IMR-90 (cell line): ENCODE measurements at regions not wholly inside any gene's neighbourhood (a gene's known extent, or its start where the extent isn't known, plus 50 kb on each side); places are given as distances from the start of the nearest gene placed in this dataset.

Experiments
- ATAC-seq: fragments of 200-7000 bp; cut with Tn5 transposase; 2 replicates; pipeline ENCODE4 v1.9.1; 2020; ENCODE audit warnings: low read depth, mild to moderate bottlenecking, moderate library complexity
- BruUV-seq: library from RNA; stranded (reverse); fragments of 400-500 nt; replicated peaks from 2 replicates; lab custom pipeline; 2021; lab: Mats Ljungman, UMichigan
- CTCF ChIA-PET: fragments of 300-600 bp; formaldehyde crosslinking; extraction: SDS; loops from one replicate; lab custom pipeline; 2021; ENCODE audit warnings: antibody characterized with exemption; lab: Yijun Ruan, JAX
- POLR2A ChIA-PET: fragments of 300-600 bp; sonication (Branson Sonifier 250); formaldehyde crosslinking; loops from one replicate; lab custom pipeline; 2022; ENCODE audit warnings: antibody characterized with exemption; ENCODE audit not compliant: unreplicated experiment; lab: Charles Lee
- DNase-seq: peaks from one replicate; pipeline ENCODE4 v3.0.0; 2013
- H2AFZ ChIP-seq: replicated peaks from 2 replicates; pipeline ENCODE3; 2013; ENCODE audit warnings: low read length, mild to moderate bottlenecking; ENCODE audit not compliant: poor library complexity
- H2AK5ac ChIP-seq: 2 replicates; pipeline ENCODE4 v1.6.1; 2013; ENCODE audit warnings: low read depth, low read length, inconsistent platforms
- H2AK9ac ChIP-seq: replicated peaks from 2 replicates; pipeline ENCODE3; 2013; ENCODE audit warnings: mild to moderate bottlenecking, low read depth, low read length, moderate library complexity; ENCODE audit not compliant: poor library complexity
- H2BK120ac ChIP-seq: 2 replicates; pipeline ENCODE4 v1.6.1; 2013; ENCODE audit warnings: low read depth, low read length, inconsistent platforms
- H2BK15ac ChIP-seq: 3 replicates; pipeline ENCODE4 v1.6.1; 2013; ENCODE audit warnings: low read depth, low read length, inconsistent platforms
- H2BK20ac ChIP-seq: 2 replicates; pipeline ENCODE4 v1.6.1; 2013; ENCODE audit warnings: low read depth, mild to moderate bottlenecking, inconsistent platforms, low read length, moderate library complexity
- H2BK5ac ChIP-seq: 2 replicates; pipeline ENCODE4 v1.6.1; 2013; ENCODE audit warnings: mild to moderate bottlenecking, low read depth, low read length, inconsistent platforms; ENCODE audit not compliant: poor library complexity, severe bottlenecking
- H3K14ac ChIP-seq: replicated peaks from 2 replicates; pipeline ENCODE4 v1.6.1; 2013; ENCODE audit warnings: low read depth, low read length, inconsistent platforms
- H3K18ac ChIP-seq: 2 replicates; pipeline ENCODE4 v1.6.1; 2013; ENCODE audit warnings: low read depth, low read length, control low read depth
- H3K23ac ChIP-seq: 2 replicates; pipeline ENCODE4 v1.6.1; 2013; ENCODE audit warnings: low read depth, low read length, inconsistent platforms
- H3K27ac ChIP-seq: 2 replicates; pipeline ENCODE4 v1.5.1; 2013; ENCODE audit warnings: mild to moderate bottlenecking, control low read depth, low read length; ENCODE audit not compliant: insufficient read depth
- H3K27me3 ChIP-seq: 2 replicates; pipeline ENCODE4 v1.6.1; 2013; ENCODE audit warnings: low read length; ENCODE audit not compliant: control insufficient read depth, insufficient read depth
- H3K36me3 ChIP-seq: 2 replicates; pipeline ENCODE4 v1.6.1; 2013; ENCODE audit warnings: low read length, mixed read lengths; ENCODE audit not compliant: control insufficient read depth, insufficient read depth
- H3K4ac ChIP-seq: 2 replicates; pipeline ENCODE4 v1.6.1; 2013; ENCODE audit warnings: low read depth, low read length, inconsistent platforms
- H3K4me1 ChIP-seq: 2 replicates; pipeline ENCODE4 v1.6.1; 2013; ENCODE audit warnings: low read length, mixed read lengths; ENCODE audit not compliant: control insufficient read depth, insufficient read depth
- H3K4me2 ChIP-seq: 2 replicates; pipeline ENCODE4 v1.6.1; 2013; ENCODE audit warnings: low read depth, mild to moderate bottlenecking, control low read depth, low read length, moderate library complexity
- H3K4me3 ChIP-seq: 2 replicates; pipeline ENCODE4 v1.5.1; 2013; ENCODE audit warnings: low read depth, mild to moderate bottlenecking, control low read depth, low read length, moderate library complexity; ENCODE audit not compliant: insufficient read depth
- H3K56ac ChIP-seq: 2 replicates; pipeline ENCODE4 v1.6.1; 2013; ENCODE audit warnings: low read length, inconsistent platforms; ENCODE audit not compliant: insufficient read depth; ENCODE audit errors: extremely low read depth
- H3K79me1 ChIP-seq, 2 experiments: 2 replicates each; pipeline ENCODE4 v1.6.1; 2013; ENCODE audit warnings: low read length in 2 of 2, inconsistent platforms in 1 of 2, low read depth in 1 of 2
- H3K9ac ChIP-seq: 2 replicates; pipeline ENCODE4 v1.6.1; 2013; ENCODE audit warnings: low read depth, low read length, control low read depth
- H3K9me1 ChIP-seq: 2 replicates; pipeline ENCODE4 v1.6.1; 2013; ENCODE audit warnings: low read length, inconsistent platforms; ENCODE audit not compliant: insufficient read depth
- H3K9me3 ChIP-seq: 2 replicates; pipeline ENCODE4 v1.6.1; 2013; ENCODE audit warnings: low read length; ENCODE audit not compliant: control insufficient read depth, insufficient read depth
- H4K20me1 ChIP-seq: 2 replicates; pipeline ENCODE4 v1.6.1; 2013; ENCODE audit warnings: low read length, inconsistent platforms; ENCODE audit not compliant: insufficient read depth
- H4K5ac ChIP-seq: 2 replicates; pipeline ENCODE4 v1.6.1; 2013; ENCODE audit warnings: mild to moderate bottlenecking, low read depth, low read length, control low read depth
- H4K8ac ChIP-seq, 2 experiments: 2 replicates each; pipeline ENCODE4 v1.6.1; 2013; ENCODE audit warnings: low read depth in 2 of 2, low read length in 2 of 2, control low read depth in 1 of 2, inconsistent platforms in 1 of 2
- H4K91ac ChIP-seq: 2 replicates; pipeline ENCODE4 v1.6.1; 2013; ENCODE audit warnings: low read depth, low read length, inconsistent platforms; ENCODE audit not compliant: insufficient read depth
- BHLHE40 ChIP-seq: fragments of 150-350 bp; IDR thresholded peaks from 2 replicates; pipeline ENCODE4 v1.6.1; 2016; ENCODE audit warnings: mild to moderate bottlenecking, low read depth, low read length
- CHD1 ChIP-seq: IDR thresholded peaks from 2 replicates; pipeline ENCODE4 v1.6.1; 2012; ENCODE audit warnings: low read depth, low read length, improper control_type of control experiment
- FOS ChIP-seq: fragments of 150-350 bp; IDR thresholded peaks from 2 replicates; pipeline ENCODE4 v1.6.1; 2016; ENCODE audit warnings: low read depth, low read length
- MXI1 ChIP-seq: IDR thresholded peaks from 2 replicates; pipeline ENCODE4 v1.6.1; 2012; ENCODE audit warnings: low read depth, mild to moderate bottlenecking, low read length, moderate library complexity, borderline replicate concordance
- POLR2A ChIP-seq: IDR thresholded peaks from 2 replicates; pipeline ENCODE4 v1.6.1; 2012; ENCODE audit warnings: mild to moderate bottlenecking, low read depth, low read length
- RAD21 ChIP-seq: IDR thresholded peaks from 2 replicates; pipeline ENCODE4 v1.6.1; 2012; ENCODE audit warnings: low read length, improper control_type of control experiment
- RFX5 ChIP-seq: IDR thresholded peaks from 2 replicates; pipeline ENCODE4 v1.8.0; 2012; ENCODE audit warnings: low read depth, mild to moderate bottlenecking, low read length, moderate library complexity
- SMC3 ChIP-seq: fragments of 150-350 bp; IDR thresholded peaks from 2 replicates; pipeline ENCODE4 v1.6.1; 2016; ENCODE audit warnings: low read depth, mild to moderate bottlenecking, antibody characterized with exemption, low read length, moderate library complexity
- WGBS, 2 experiments: methylation state at CpG; one replicate each; pipeline versions ENCODE4 v1.1.5 to v1.1.7; 2013; ENCODE audit warnings: missing lambda C conversion rate in 2 of 2; ENCODE audit not compliant: insufficient read length in 1 of 2; ENCODE audit errors: extremely low coverage in 2 of 2; 5-methylcytosine and 5-hydroxymethylcytosine counted together
- dilution Hi-C: fragments of 300-500 bp; cut with HindIII; formaldehyde crosslinking; loops from one replicate; pipeline ENCODE4 v1.14.3; 2018; ENCODE audit warnings: low sequenced_read_pairs; ENCODE audit not compliant: unreplicated experiment
- in situ Hi-C: fragments of 300-500 bp; cut with MboI; formaldehyde crosslinking; loops from 3 replicates; pipeline ENCODE4 v1.14.3; 2019; ENCODE audit warnings: low sequenced_read_pairs, inconsistent platforms, mixed read lengths
- intact Hi-C: fragments of 100-400 bp; cut with micrococcal nuclease; formaldehyde crosslinking; loops from 2 replicates; pipeline ENCODE4 v1.10.0; 2022
- TF ChIP-seq, protein P1 (sequence below): conservative IDR thresholded peaks from 2 replicates; pipeline ENCODE4 v1.5.1; 2012; ENCODE audit warnings: mild to moderate bottlenecking, low read depth, low read length, improper control_type of control experiment
- TF ChIP-seq, protein P2 (sequence below): fragments of 150-350 bp; IDR thresholded peaks from 2 replicates; pipeline ENCODE4 v1.6.1; 2016; ENCODE audit warnings: low read depth, mild to moderate bottlenecking, low read length, moderate library complexity, borderline replicate concordance

DNA sequence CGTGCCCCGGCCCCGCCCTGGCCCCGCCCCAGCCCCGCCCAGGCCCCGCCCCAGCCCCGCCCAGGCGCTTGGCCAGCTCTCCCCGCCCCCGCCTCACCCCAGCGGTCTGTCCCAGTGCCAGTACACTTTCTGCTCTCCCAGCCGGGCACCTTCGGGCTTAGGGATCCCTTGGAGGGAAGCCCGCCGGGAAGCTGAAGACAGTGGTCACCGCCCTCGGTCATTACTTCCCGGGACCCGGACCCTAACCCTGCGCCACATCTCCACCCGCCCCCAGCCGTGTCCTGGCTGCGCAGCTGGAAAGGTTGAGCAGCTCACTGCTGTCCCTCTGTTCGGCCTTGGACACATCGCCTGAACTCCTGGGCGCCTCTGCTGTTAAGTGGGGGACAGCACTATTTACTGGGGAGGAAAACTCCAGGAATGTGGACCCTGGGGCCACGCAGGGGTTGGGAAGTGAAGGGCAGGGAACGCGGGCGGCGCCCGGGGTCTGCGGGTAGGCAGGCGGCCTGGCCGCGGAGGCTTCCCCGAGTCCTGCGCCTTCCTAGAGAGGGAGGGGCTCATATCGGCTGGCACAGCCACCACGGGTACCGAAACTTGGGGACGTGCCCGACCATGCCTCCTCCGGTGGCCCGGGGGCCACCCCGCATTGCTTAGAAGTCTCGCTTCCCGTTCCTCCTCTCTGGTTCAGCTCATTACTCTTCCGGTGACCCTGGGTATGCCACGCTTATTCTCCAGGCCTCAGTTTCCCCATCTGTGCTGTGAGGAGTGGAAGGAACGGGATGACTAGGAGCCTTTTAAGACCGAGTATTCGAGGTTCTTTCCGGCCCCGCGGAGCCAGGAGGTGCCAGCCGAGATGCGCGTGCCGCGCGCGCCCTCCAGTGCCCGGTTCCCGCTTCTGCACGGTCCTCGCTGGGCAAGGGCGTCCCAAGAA lies 121.0 kb downstream of the GYPC start (continued):
- TF ChIP-seq, protein P1, sequence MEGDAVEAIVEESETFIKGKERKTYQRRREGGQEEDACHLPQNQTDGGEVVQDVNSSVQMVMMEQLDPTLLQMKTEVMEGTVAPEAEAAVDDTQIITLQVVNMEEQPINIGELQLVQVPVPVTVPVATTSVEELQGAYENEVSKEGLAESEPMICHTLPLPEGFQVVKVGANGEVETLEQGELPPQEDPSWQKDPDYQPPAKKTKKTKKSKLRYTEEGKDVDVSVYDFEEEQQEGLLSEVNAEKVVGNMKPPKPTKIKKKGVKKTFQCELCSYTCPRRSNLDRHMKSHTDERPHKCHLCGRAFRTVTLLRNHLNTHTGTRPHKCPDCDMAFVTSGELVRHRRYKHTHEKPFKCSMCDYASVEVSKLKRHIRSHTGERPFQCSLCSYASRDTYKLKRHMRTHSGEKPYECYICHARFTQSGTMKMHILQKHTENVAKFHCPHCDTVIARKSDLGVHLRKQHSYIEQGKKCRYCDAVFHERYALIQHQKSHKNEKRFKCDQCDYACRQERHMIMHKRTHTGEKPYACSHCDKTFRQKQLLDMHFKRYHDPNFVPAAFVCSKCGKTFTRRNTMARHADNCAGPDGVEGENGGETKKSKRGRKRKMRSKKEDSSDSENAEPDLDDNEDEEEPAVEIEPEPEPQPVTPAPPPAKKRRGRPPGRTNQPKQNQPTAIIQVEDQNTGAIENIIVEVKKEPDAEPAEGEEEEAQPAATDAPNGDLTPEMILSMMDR: peak; percentile 97

DNA sequence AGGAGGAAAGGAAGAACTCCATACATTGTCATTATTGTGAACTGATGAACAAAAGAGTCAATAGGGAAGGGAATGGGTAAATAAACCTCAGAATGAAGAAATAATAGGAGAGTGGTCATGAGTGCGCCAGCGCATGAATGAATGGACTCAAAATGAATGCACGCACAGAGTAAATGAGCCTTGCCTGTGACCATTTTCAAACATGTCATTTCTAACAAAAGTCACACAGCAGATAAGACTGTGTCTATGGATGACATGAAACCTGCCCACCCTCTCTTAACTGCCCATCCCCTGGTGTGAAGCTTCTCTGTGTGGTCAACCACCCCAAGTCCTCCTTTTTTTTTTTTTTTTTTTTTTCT lies 121.1 kb upstream of the TEX51 start:
- H4K8ac ChIP-seq: no peak overlapping the region
- dilution Hi-C loops: no loop called here
- no peak overlapping the region for H2BK120ac ChIP-seq
- H4K20me1 ChIP-seq: no peaks in the 10 kb centered on the region
- H3K56ac ChIP-seq: no peak overlapping the region
- no peaks in the 10 kb centered on the region for H3K79me1 ChIP-seq
- in situ Hi-C loops: loop anchor here (5.0 kb wide), 1 partner anchor 250 kb away; no protein-coding TSS in a partner anchor
- H3K18ac ChIP-seq: no peak overlapping the region
- no peak overlapping the region for H4K91ac ChIP-seq
- H3K27me3 ChIP-seq: peaks cover 15% of the 10 kb centered on the region; the same call in 1 of the 2 replicates
- ATAC-seq: no peak
- H3K9me3 ChIP-seq: no peaks in the 10 kb centered on the region
- H3K9me1 ChIP-seq: no peaks in the 10 kb centered on the region
- H2BK20ac ChIP-seq: no peak overlapping the region
- H3K4me1 ChIP-seq: no peaks in the 10 kb centered on the region
- peak overlapping the region; percentile 13 for H2AK9ac ChIP-seq
- no peak overlapping the region for H3K4me3 ChIP-seq
- no peak overlapping the region for H2BK5ac ChIP-seq
- H3K4ac ChIP-seq: no peak overlapping the region
- no peak overlapping the region for H3K27ac ChIP-seq
- no peak overlapping the region for H2BK15ac ChIP-seq
- ChIA-PET POLR2A (no interaction called here), CTCF (interaction anchor here (1.4 kb wide), 1 partner anchor 249 kb away, joined by 16 read pairs; no protein-coding TSS in a partner anchor)
- no peak for DNase-seq
- no peak overlapping the region for H3K14ac ChIP-seq
- H3K36me3 ChIP-seq: no peaks in the 10 kb centered on the region
- H4K5ac ChIP-seq: no peak overlapping the region
- no peak overlapping the region for H3K9ac ChIP-seq
- no CpG with 5 or more reads among the region's 3 CpGs for WGBS, 2 experiments
- no peak overlapping the region for H2AK5ac ChIP-seq
- peak overlapping the region; percentile 86 for H2AFZ ChIP-seq
- BruUV-seq: no TSS peak
- intact Hi-C loops: loop anchor here (1.0 to 10.0 kb wide), 6 partner anchors 119 to 1963 kb away; no protein-coding TSS in a partner anchor
- H3K23ac ChIP-seq: no peak overlapping the region
- no peak overlapping the region for H3K4me2 ChIP-seq
- TF ChIP-seq, protein P2, sequence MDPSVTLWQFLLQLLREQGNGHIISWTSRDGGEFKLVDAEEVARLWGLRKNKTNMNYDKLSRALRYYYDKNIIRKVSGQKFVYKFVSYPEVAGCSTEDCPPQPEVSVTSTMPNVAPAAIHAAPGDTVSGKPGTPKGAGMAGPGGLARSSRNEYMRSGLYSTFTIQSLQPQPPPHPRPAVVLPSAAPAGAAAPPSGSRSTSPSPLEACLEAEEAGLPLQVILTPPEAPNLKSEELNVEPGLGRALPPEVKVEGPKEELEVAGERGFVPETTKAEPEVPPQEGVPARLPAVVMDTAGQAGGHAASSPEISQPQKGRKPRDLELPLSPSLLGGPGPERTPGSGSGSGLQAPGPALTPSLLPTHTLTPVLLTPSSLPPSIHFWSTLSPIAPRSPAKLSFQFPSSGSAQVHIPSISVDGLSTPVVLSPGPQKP: no peak
- TF ChIP-seq POLR2A: no peak
- no peak for TF ChIP-seq MXI1
- no peak for TF ChIP-seq SMC3
- TF ChIP-seq RAD21: no peak
- TF ChIP-seq, protein P1: no peak
- TF ChIP-seq FOS: no peak
- no peak for TF ChIP-seq BHLHE40
- no peak for TF ChIP-seq CHD1
- TF ChIP-seq RFX5: no peak
